Fibroblast of skin of left biceps (primary cell): ENCODE measurements at regions not wholly inside any gene's neighbourhood (a gene's known extent, or its start where the extent isn't known, plus 50 kb on each side); places are given as distances from the start of the nearest gene placed in this dataset.
A peak's percentile ranks its signal among the peaks of the same experiment; 100 is the strongest.
"Not testable (repeated sequence)": the region's sequence is repeated elsewhere in the genome, so short reads cannot be mapped to it uniquely, and the experiment has no call there.

Experiments used
- DNase-seq, 2 experiments: peaks; one replicate each; pipeline ENCODE4 v3.0.0-alpha.2; 2013; ENCODE audit warnings: low read depth in 2 of 2

- DNase-seq, result no peak
Observed at GRCh38 chr9:90058182-90058763, 453.5 kb downstream of the GADD45G start.

- DNase-seq, result no peak
Observed at GRCh38 chr9:90059436-90059835, 454.6 kb downstream of the GADD45G start.

GRCh38 chr9:90060256-90060655 is 455.4 kb downstream of the GADD45G start:
- no peak for DNase-seq

GRCh38 chr9:90061187-90061586 is 456.4 kb downstream of the GADD45G start:
- no peak for DNase-seq

GRCh38 chr9:90062982-90063381 is 458.2 kb downstream of the GADD45G start:
- peak in 1 of 2 experiments; percentile 1 for DNase-seq

GRCh38 chr9:90064248-90064647 is 459.4 kb downstream of the GADD45G start:
- DNase-seq, result no peak

- DNase-seq, result peak in 1 of 2 experiments; percentile 3
Observed at GRCh38 chr9:90064971-90065370, 460.2 kb downstream of the GADD45G start.

GRCh38 chr9:90065851-90066250 is 461.0 kb downstream of the GADD45G start:
- DNase-seq, result no peak

- no peak for DNase-seq
Observed at GRCh38 chr9:90069085-90069484, 464.3 kb downstream of the GADD45G start.

GRCh38 chr9:90070056-90070455 is 465.2 kb downstream of the GADD45G start:
- no peak for DNase-seq

GRCh38 chr9:90070469-90070868 is 465.7 kb downstream of the GADD45G start:
- no peak for DNase-seq

GRCh38 chr9:90070931-90071660 is 466.3 kb downstream of the GADD45G start:
- no peak for DNase-seq

GRCh38 chr9:90073186-90073945 is 468.6 kb downstream of the GADD45G start:
- no peak for DNase-seq

- no peak for DNase-seq
Observed at GRCh38 chr9:90074316-90074962, 469.6 kb downstream of the GADD45G start.

GRCh38 chr9:90077598-90077997 is 472.8 kb downstream of the GADD45G start:
- not testable (repeated sequence) for DNase-seq

- no peak for DNase-seq
Observed at GRCh38 chr9:90078988-90079421, 474.2 kb downstream of the GADD45G start.

- no peak for DNase-seq
Observed at GRCh38 chr9:90085633-90086032, 480.8 kb downstream of the GADD45G start.

GRCh38 chr9:90086101-90086511 is 481.3 kb downstream of the GADD45G start:
- no peak for DNase-seq

- no peak for DNase-seq
Observed at GRCh38 chr9:90088434-90088833, 483.6 kb downstream of the GADD45G start.

- DNase-seq, result no peak
Observed at GRCh38 chr9:90088856-90089255, 484.0 kb downstream of the GADD45G start.

- DNase-seq, result no peak
Observed at GRCh38 chr9:90090997-90091396, 486.2 kb downstream of the GADD45G start.

GRCh38 chr9:90092508-90092907 is 487.7 kb downstream of the GADD45G start:
- no peak for DNase-seq
